GM12873 (cell line): ENCODE measurements at regions not wholly inside any gene's neighbourhood (a gene's known extent, or its start where the extent isn't known, plus 50 kb on each side); places are given as distances from the start of the nearest gene placed in this dataset.

Source experiments
- CTCF ChIP-seq: IDR thresholded peaks from 2 replicates; pipeline ENCODE4 v1.5.1; 2012; ENCODE audit warnings: low read depth, mild to moderate bottlenecking, moderate library complexity, low read length, control low read depth; ENCODE audit not compliant: insufficient read depth; ENCODE audit errors: missing control alignments

- no peak for TF ChIP-seq CTCF
Observed at GRCh38 chr4:179569549-179569948, 2127.3 kb upstream of the AGA start.

DNA sequence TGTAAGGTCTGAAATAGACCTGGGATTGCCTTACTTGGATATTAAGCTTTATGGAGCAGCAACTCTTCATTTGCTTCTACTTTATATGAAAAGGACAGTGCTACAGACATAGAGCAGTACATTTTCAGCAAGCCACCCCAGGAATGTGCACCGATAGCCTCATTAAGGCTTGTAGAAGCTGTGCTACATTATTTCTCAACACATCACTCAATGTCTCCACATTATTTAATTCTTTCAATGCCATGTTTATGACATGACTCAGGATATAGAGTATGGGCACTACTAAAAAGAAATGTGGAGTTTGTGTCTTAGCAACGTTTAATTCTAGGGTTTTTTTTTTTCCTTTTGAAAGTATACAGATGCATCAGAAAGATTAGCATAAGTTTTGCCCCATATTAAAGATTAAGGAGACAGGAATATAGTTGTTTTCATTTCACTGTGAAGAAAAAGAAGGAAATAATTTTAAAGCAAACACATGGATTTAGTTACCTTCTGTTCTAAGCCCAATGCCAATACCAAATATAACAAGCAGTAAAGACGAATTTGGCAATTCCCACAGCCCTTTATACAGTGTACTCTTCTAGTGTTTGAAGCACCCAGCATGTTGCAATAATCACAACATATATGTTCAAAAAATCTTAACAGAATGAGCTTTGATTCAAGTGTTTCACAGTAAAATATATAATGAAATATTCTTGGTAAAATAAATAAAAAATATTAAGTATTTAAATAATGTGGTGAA lies 2140.1 kb upstream of the AGA start:
- no peak for TF ChIP-seq CTCF

- TF ChIP-seq CTCF, result no peak
Observed at GRCh38 chr4:179583221-179583620, 2141.0 kb upstream of the AGA start.

GRCh38 chr4:179584101-179584500 lies 2141.9 kb upstream of the AGA start:
- no peak for TF ChIP-seq CTCF

DNA sequence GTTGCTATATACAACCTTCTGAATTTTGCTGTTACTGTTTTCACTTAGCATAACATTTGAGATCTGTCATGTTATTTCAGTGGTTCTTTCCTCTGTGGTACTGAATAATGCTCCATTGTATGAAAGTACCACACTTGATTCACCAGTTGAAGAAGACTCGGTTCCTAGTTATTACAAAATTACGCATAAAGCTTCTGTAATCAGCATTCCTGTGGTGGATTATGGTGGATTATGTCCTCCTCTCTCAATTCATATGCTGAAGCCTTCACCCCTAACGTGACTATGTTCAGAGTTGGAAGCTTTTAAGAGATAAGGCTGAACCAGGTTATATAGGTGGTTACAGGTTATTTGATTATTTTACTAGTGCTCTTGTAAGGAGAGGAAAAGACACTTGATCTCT lies 2143.5 kb upstream of the AGA start:
- TF ChIP-seq CTCF, result no peak

DNA sequence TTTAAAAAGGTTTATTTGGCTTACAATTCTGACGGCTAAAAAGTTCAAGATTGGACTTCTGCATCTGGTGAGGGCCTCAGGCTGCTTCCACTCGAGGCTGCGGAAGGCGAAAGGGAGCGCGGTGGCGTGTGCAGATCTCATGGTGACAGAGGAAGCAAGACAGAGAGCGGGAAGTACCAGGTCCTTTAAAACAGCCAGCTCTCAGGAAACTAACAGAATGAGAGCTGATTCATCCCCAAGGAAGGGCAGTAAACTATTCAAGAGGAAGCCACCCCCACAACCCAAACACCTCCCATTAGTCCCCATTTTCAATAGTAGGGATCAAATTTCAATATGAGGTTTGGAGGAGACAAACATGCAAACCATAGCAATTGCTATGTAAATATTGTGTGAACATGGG lies 2144.2 kb upstream of the AGA start:
- no peak for TF ChIP-seq CTCF

GRCh38 chr4:179595671-179596410 lies 2153.6 kb upstream of the AGA start:
- no peak for TF ChIP-seq CTCF
